ENCODE measurements at regions not wholly inside any gene's neighbourhood (a gene's known extent, or its start where the extent isn't known, plus 50 kb on each side); places are given as distances from the start of the nearest gene placed in this dataset.
"Not testable (repeated sequence)": the region's sequence is repeated elsewhere in the genome, so short reads cannot be mapped to it uniquely, and the experiment has no call there.

GRCh38 chr7:76133164-76133775 is 68.4 kb upstream of the SRRM3 start:
- H3K27ac ChIP-seq (ENCODE audit: poor library complexity, severe bottlenecking): no peak overlapping the region
- no peak for TF ChIP-seq CTCF (IDR thresholded peaks at IDR 0.05; ENCODE audit: poor library complexity, severe bottlenecking)
- no peaks in the 10 kb centered on the region for H3K4me1 ChIP-seq (ENCODE audit: insufficient read depth, poor library complexity, severe bottlenecking)
- H3K36me3 ChIP-seq (ENCODE audit: low read depth): no peaks in the 10 kb centered on the region
- H3K4me3 ChIP-seq (ENCODE audit: severe bottlenecking): no peak overlapping the region
- DNase-seq (ENCODE audit: low spot score): no peak
- ATAC-seq (ENCODE audit: low read depth): no peak
- H3K27me3 ChIP-seq (ENCODE audit: insufficient read depth, poor library complexity, severe bottlenecking): no peaks in the 10 kb centered on the region
- H3K9me3 ChIP-seq (ENCODE audit: severe bottlenecking): no peaks in the 10 kb centered on the region

- Histone ChIP-seq H3K4me1 (ENCODE audit: insufficient read depth, poor library complexity, severe bottlenecking) (no peaks in the 10 kb centered on the region), H3K4me3 (ENCODE audit: severe bottlenecking) (no peak overlapping the region), H3K27ac (ENCODE audit: poor library complexity, severe bottlenecking) (no peak overlapping the region), H3K9me3 (ENCODE audit: severe bottlenecking) (no peaks in the 10 kb centered on the region), H3K36me3 (ENCODE audit: low read depth) (no peaks in the 10 kb centered on the region), H3K27me3 (ENCODE audit: insufficient read depth, poor library complexity, severe bottlenecking) (no peaks in the 10 kb centered on the region)
- ATAC-seq (ENCODE audit: low read depth) (no peak), DNase-seq (ENCODE audit: low spot score) (no peak)
- no peak for TF ChIP-seq CTCF (IDR thresholded peaks at IDR 0.05; ENCODE audit: poor library complexity, severe bottlenecking)
These were observed 67.9 kb upstream of the SRRM3 start for GRCh38 chr7:76133839-76134238.

GRCh38 chr7:76135263-76135662 is 66.4 kb upstream of the SRRM3 start:
- H3K36me3 ChIP-seq (ENCODE audit: low read depth); H3K27ac ChIP-seq (ENCODE audit: poor library complexity, severe bottlenecking); H3K9me3 ChIP-seq (ENCODE audit: severe bottlenecking); H3K4me3 ChIP-seq (ENCODE audit: severe bottlenecking); H3K27me3 ChIP-seq (ENCODE audit: insufficient read depth, poor library complexity, severe bottlenecking); DNase-seq (ENCODE audit: low spot score); H3K4me1 ChIP-seq (ENCODE audit: insufficient read depth, poor library complexity, severe bottlenecking); ATAC-seq (ENCODE audit: low read depth): not testable (repeated sequence)

- H3K4me1 ChIP-seq (ENCODE audit: insufficient read depth, poor library complexity, severe bottlenecking); DNase-seq (ENCODE audit: low spot score): not testable (repeated sequence)
These were observed 63.0 kb upstream of the SRRM3 start for GRCh38 chr7:76138577-76139313.

GRCh38 chr7:76139670-76140069 is 62.0 kb upstream of the SRRM3 start:
- Histone ChIP-seq H3K9me3 (ENCODE audit: severe bottlenecking) (no peaks in the 10 kb centered on the region), H3K4me3 (ENCODE audit: severe bottlenecking) (no peak overlapping the region), H3K36me3 (ENCODE audit: low read depth) (no peaks in the 10 kb centered on the region), H3K4me1 (ENCODE audit: insufficient read depth, poor library complexity, severe bottlenecking) (no peaks in the 10 kb centered on the region), H3K27me3 (ENCODE audit: insufficient read depth, poor library complexity, severe bottlenecking) (no peaks in the 10 kb centered on the region), H3K27ac (ENCODE audit: poor library complexity, severe bottlenecking) (no peak overlapping the region)
- no peak for TF ChIP-seq CTCF (IDR thresholded peaks at IDR 0.05; ENCODE audit: poor library complexity, severe bottlenecking)
- ATAC-seq (ENCODE audit: low read depth) (no peak), DNase-seq (ENCODE audit: low spot score) (no peak)

More at GRCh38 chr7:76138577-76139313, 63.0 kb upstream of the SRRM3 start:
- not testable (repeated sequence) for H3K36me3 ChIP-seq (ENCODE audit: low read depth); H3K27ac ChIP-seq (ENCODE audit: poor library complexity, severe bottlenecking); ATAC-seq (ENCODE audit: low read depth); H3K27me3 ChIP-seq (ENCODE audit: insufficient read depth, poor library complexity, severe bottlenecking); H3K4me3 ChIP-seq (ENCODE audit: severe bottlenecking); H3K9me3 ChIP-seq (ENCODE audit: severe bottlenecking)

GRCh38 chr7:76140259-76140658 is 61.4 kb upstream of the SRRM3 start:
- H3K36me3 ChIP-seq (ENCODE audit: low read depth); H3K4me1 ChIP-seq (ENCODE audit: insufficient read depth, poor library complexity, severe bottlenecking); ATAC-seq (ENCODE audit: low read depth); H3K27ac ChIP-seq (ENCODE audit: poor library complexity, severe bottlenecking); H3K9me3 ChIP-seq (ENCODE audit: severe bottlenecking); H3K4me3 ChIP-seq (ENCODE audit: severe bottlenecking); H3K27me3 ChIP-seq (ENCODE audit: insufficient read depth, poor library complexity, severe bottlenecking); DNase-seq (ENCODE audit: low spot score): not testable (repeated sequence)

All from RWPE2 (cell line).